Astrocyte of the spinal cord (primary cell): ENCODE measurements at regions not wholly inside any gene's neighbourhood (a gene's known extent, or its start where the extent isn't known, plus 50 kb on each side); places are given as distances from the start of the nearest gene placed in this dataset.

Experiments
- DNase-seq: peaks from one replicate; pipeline ENCODE4 v3.0.0; 2011; ENCODE audit warnings: low read depth, low spot score
- H3K4me3 ChIP-seq: 2 replicates; pipeline ENCODE4 v1.5.1; 2011; ENCODE audit warnings: low read depth, mild to moderate bottlenecking, low read length, moderate library complexity
- CTCF ChIP-seq: IDR thresholded peaks from 2 replicates; pipeline ENCODE4 v1.5.1; 2012; ENCODE audit warnings: low read depth, mild to moderate bottlenecking, low read length, inconsistent platforms
- in situ Hi-C: cut with HindIII; loops from 2 replicates; pipeline ENCODE4 v1.10.0; 2017; ENCODE audit warnings: low sequenced_read_pairs

GRCh38 chr14:104286496-104286895 lies 148.1 kb downstream of the KIF26A start:
- TF ChIP-seq CTCF: no peak
- in situ Hi-C loops: no loop called here
- DNase-seq: no peak
- no peak overlapping the region for H3K4me3 ChIP-seq

- no peak for DNase-seq
- TF ChIP-seq CTCF: no peak
- H3K4me3 ChIP-seq: no peak overlapping the region
- in situ Hi-C loops: no loop called here
Observed at GRCh38 chr14:104287301-104288009, 149.1 kb downstream of the KIF26A start.

- no peak overlapping the region for H3K4me3 ChIP-seq
- no peak for DNase-seq
- in situ Hi-C loops: no loop called here
- TF ChIP-seq CTCF: no peak
Observed at GRCh38 chr14:104288272-104288671, 149.9 kb downstream of the KIF26A start.

GRCh38 chr14:104289507-104289906 lies 151.1 kb downstream of the KIF26A start:
- no peak overlapping the region for H3K4me3 ChIP-seq
- no peak for DNase-seq
- in situ Hi-C loops: no loop called here
- no peak for TF ChIP-seq CTCF

- no peak overlapping the region for H3K4me3 ChIP-seq
- in situ Hi-C loops: no loop called here
- no peak for DNase-seq
- TF ChIP-seq CTCF: no peak
Observed at GRCh38 chr14:104290058-104290667, 151.8 kb downstream of the KIF26A start.

- no peak for DNase-seq
- in situ Hi-C loops: no loop called here
- no peak for TF ChIP-seq CTCF
- no peak overlapping the region for H3K4me3 ChIP-seq
Observed at GRCh38 chr14:104290756-104291122, 152.4 kb downstream of the KIF26A start.
